SU-DHL-6 (cell line): ENCODE measurements at regions not wholly inside any gene's neighbourhood (a gene's known extent, or its start where the extent isn't known, plus 50 kb on each side); places are given as distances from the start of the nearest gene placed in this dataset.

Source experiments
- H2AFZ ChIP-seq: fragments of 200-600 bp; sonication (generic); 2 replicates; pipeline ENCODE4 v1.6.1; 2014; ENCODE audit warnings: low read depth, mild to moderate bottlenecking, moderate library complexity, mixed read lengths, antibody characterized with exemption, low read length; ENCODE audit not compliant: severe bottlenecking
- H3F3A ChIP-seq: fragments of 200-600 bp; shearing (Covaris generic); 2 replicates; pipeline ENCODE4 v1.6.0; 2016; ENCODE audit warnings: antibody characterized with exemption, mild to moderate bottlenecking; ENCODE audit not compliant: insufficient read depth
- H3K27ac ChIP-seq: fragments of 200-600 bp; sonication (generic); 2 replicates; pipeline ENCODE4 v1.5.1; 2016; ENCODE audit warnings: low read depth, mild to moderate bottlenecking, low read length, moderate library complexity, mixed read lengths
- H3K27me3 ChIP-seq: fragments of 200-600 bp; sonication (generic), shearing (Covaris generic); 2 replicates; pipeline ENCODE4 v1.6.0; 2014; ENCODE audit warnings: mild to moderate bottlenecking, low read length
- H3K36me3 ChIP-seq: fragments of 200-600 bp; sonication (generic); 2 replicates; pipeline ENCODE4 v1.6.1; 2014; ENCODE audit warnings: mild to moderate bottlenecking, low read length, mixed read lengths
- H3K4me2 ChIP-seq: fragments of 300-600, 200-600 bp; shearing (Covaris generic), sonication (generic); 2 replicates; pipeline ENCODE4 v1.6.0; 2014; ENCODE audit warnings: low read length, low read depth, mild to moderate bottlenecking; ENCODE audit not compliant: poor library complexity, severe bottlenecking
- H3K4me3 ChIP-seq: fragments of 200-600 bp; sonication (generic); 2 replicates; pipeline ENCODE4 v1.5.1; 2014; ENCODE audit warnings: antibody characterized with exemption, low read length, mild to moderate bottlenecking, mixed read lengths; ENCODE audit not compliant: insufficient read depth, poor library complexity, severe bottlenecking
- H3K79me2 ChIP-seq: fragments of 200-600 bp; sonication (generic); 2 replicates; pipeline ENCODE4 v1.6.1; 2014; ENCODE audit warnings: mild to moderate bottlenecking, low read length, moderate library complexity; ENCODE audit not compliant: insufficient read depth
- H3K9ac ChIP-seq: fragments of 200-600 bp; sonication (generic); 2 replicates; pipeline ENCODE4 v1.7.0; 2014; ENCODE audit warnings: mild to moderate bottlenecking, low read length
- H3K9me2 ChIP-seq: fragments of 200-600 bp; sonication (generic); replicated peaks from 2 replicates; pipeline ENCODE4 v1.6.1; 2014; ENCODE audit warnings: low read length; ENCODE audit not compliant: insufficient read depth
- H3K9me3 ChIP-seq: fragments of 200-600 bp; sonication (generic); 2 replicates; pipeline ENCODE4 v1.6.1; 2014; ENCODE audit warnings: low read length, mixed read lengths; ENCODE audit not compliant: insufficient read depth
- H4K20me1 ChIP-seq: fragments of 200-600 bp; sonication (generic); 2 replicates; pipeline ENCODE4 v1.6.1; 2014; ENCODE audit warnings: low read depth, mild to moderate bottlenecking, antibody characterized with exemption, low read length, moderate library complexity, mixed read lengths
- CTCF ChIP-seq: fragments of 200-600 bp; sonication (generic); IDR thresholded peaks from one replicate; pipeline ENCODE4 v1.5.1; 2017; ENCODE audit warnings: antibody characterized with exemption, mild to moderate bottlenecking, low read length, moderate library complexity; ENCODE audit not compliant: insufficient read depth, poor library complexity, severe bottlenecking
- EZH2phosphoT487 ChIP-seq: fragments of 200-600 bp; sonication (generic), shearing (Covaris generic); conservative IDR thresholded peaks from 2 replicates; pipeline ENCODE4 v1.6.1; 2018; ENCODE audit warnings: mild to moderate bottlenecking, antibody characterized with exemption, low read length, moderate library complexity, mixed read lengths

DNA sequence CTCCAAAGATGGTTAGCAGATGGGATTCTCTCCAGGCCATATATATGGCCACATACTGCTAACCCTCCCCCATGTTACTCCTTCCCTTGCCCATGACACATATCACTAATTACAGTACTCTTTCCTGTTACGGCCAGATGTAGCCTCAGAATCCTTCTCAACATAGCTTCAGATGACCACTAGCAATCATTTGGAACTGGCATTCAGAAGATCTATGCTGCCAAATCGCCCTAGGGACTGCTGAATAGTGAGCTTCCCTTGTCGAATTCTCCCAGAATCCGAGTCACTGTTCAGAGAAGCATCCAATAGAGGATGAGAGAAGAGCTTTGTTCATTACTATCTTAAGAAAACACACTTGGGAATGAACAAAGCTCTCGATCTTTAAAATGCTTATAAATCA, 121.2 kb upstream of the TANK start:
- no peak for TF ChIP-seq CTCF
- TF ChIP-seq EZH2phosphoT487: no peak
- Histone ChIP-seq H3K27me3 (no peaks in the 10 kb centered on the region), H3K4me3 (no peak overlapping the region), H2AFZ (no peak overlapping the region), H3K79me2 (no peaks in the 10 kb centered on the region), H3K36me3 (no peaks in the 10 kb centered on the region), H4K20me1 (no peaks in the 10 kb centered on the region), H3K9ac (no peak overlapping the region), H3K9me2 (no peaks in the 10 kb centered on the region), H3K4me2 (no peak overlapping the region), H3F3A (no peaks in the 10 kb centered on the region), H3K9me3 (no peaks in the 10 kb centered on the region), H3K27ac (no peak overlapping the region)

GRCh38 chr2:161041356-161041755, 118.9 kb upstream of the TANK start:
- no peaks in the 10 kb centered on the region for H3K36me3 ChIP-seq
- TF ChIP-seq EZH2phosphoT487 (no peak), CTCF (no peak)
- no peaks in the 10 kb centered on the region for H3K9me2 ChIP-seq

DNA sequence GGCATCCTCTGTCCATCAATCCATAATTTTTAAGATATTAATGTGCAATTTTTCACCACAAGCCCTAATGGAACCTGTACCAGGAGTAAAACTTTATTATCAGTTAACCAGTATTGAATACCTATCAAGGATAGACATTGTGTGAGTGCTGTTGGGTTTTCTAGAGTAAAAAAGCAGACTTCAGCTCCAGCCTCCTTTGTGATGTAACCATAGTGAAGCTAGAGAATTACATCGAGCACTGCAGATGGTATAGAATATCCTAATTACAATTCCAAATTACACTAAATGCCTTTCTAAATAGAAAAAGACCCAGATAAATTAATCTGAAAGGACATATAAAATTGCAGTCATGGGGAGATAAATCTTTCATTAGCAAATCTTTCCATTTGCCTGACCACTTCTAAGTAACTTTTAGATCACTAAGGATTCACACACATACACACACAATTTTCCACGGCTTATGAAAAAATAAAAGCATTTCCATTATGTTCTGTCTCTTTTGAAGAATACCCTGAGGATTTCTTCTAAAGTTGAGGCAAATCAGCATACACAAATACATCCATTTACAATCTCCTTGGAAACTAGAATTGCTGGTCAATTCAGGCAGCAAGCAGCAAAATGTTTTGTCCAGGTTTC, 117.1 kb upstream of the TANK start:
- H3K79me2 ChIP-seq: no peaks in the 10 kb centered on the region
- no peak overlapping the region for H2AFZ ChIP-seq
- H3K9me3 ChIP-seq: no peaks in the 10 kb centered on the region
- TF ChIP-seq EZH2phosphoT487 (no peak), CTCF (no peak)
- H3K4me2 ChIP-seq: no peak overlapping the region
- H3K4me3 ChIP-seq: no peak overlapping the region
- no peaks in the 10 kb centered on the region for H4K20me1 ChIP-seq
- H3K36me3 ChIP-seq: no peaks in the 10 kb centered on the region
- H3K9me2 ChIP-seq: no peaks in the 10 kb centered on the region
- H3F3A ChIP-seq: no peaks in the 10 kb centered on the region
- no peak overlapping the region for H3K27ac ChIP-seq
- no peak overlapping the region for H3K9ac ChIP-seq
- H3K27me3 ChIP-seq: no peaks in the 10 kb centered on the region

More at GRCh38 chr2:161041356-161041755, 118.9 kb upstream of the TANK start:
- H3K9ac ChIP-seq: no peak overlapping the region
- no peaks in the 10 kb centered on the region for H3K79me2 ChIP-seq
- H3K4me2 ChIP-seq: no peak overlapping the region
- no peak overlapping the region for H2AFZ ChIP-seq
- H3K27ac ChIP-seq: no peak overlapping the region
- H3F3A ChIP-seq: no peaks in the 10 kb centered on the region
- no peak overlapping the region for H3K4me3 ChIP-seq
- no peaks in the 10 kb centered on the region for H4K20me1 ChIP-seq
- H3K27me3 ChIP-seq: no peaks in the 10 kb centered on the region
- no peaks in the 10 kb centered on the region for H3K9me3 ChIP-seq
